Ascending aorta (tissue), 2 donors: ENCODE measurements at regions not wholly inside any gene's neighbourhood (a gene's known extent, or its start where the extent isn't known, plus 50 kb on each side); places are given as distances from the start of the nearest gene placed in this dataset.

Experiments
- DNase-seq, 2 donors: peaks; one replicate each; pipeline ENCODE4 v3.0.0-alpha.2; 2019; ENCODE audit warnings: low spot score in 2 of 2
- H3K27ac ChIP-seq, 2 donors: fragments of 200-600 bp; sonication (generic); one replicate each; pipeline ENCODE4 v1.5.1; 2016 to 2017; ENCODE audit warnings: mild to moderate bottlenecking in 1 of 2
- H3K27me3 ChIP-seq: fragments of 200-600 bp; sonication (generic); one replicate; pipeline ENCODE4 v1.5.1; 2017
- H3K36me3 ChIP-seq, 2 donors: fragments of 200-600 bp; sonication (generic); one replicate each; pipeline ENCODE4 v1.5.1; 2016
- H3K4me1 ChIP-seq, 2 donors: fragments of 200-600 bp; sonication (generic); one replicate each; pipeline ENCODE4 v1.5.1; 2016 to 2017; ENCODE audit warnings: mild to moderate bottlenecking in 1 of 2
- H3K4me3 ChIP-seq, 2 donors: fragments of 200-600 bp; sonication (generic); one replicate each; pipeline ENCODE4 v1.5.1; 2016 to 2017; ENCODE audit warnings: mild to moderate bottlenecking in 1 of 2
- H3K9me3 ChIP-seq, 2 donors: fragments of 200-600 bp; sonication (generic); one replicate each; pipeline ENCODE4 v1.5.1; 2016
- CTCF ChIP-seq, 3 experiments: fragments of 200-600 bp in 2 of 3; fragments of 450-650 bp in 1 of 3; sonication (generic) in 2 of 3; IDR thresholded peaks; one replicate each; pipeline ENCODE4 v1.5.1; 2016 to 2019; ENCODE audit warnings: antibody characterized with exemption in 3 of 3, mild to moderate bottlenecking in 1 of 3, moderate library complexity in 1 of 3
- intact Hi-C: fragments of 100-400 bp; cut with DNase I; formaldehyde crosslinking; loops from one replicate; pipeline ENCODE4 v1.15.1; 2023

GRCh38 chr3:73733746-73734145 is 109.0 kb upstream of the PDZRN3 start:
- no peaks in the 10 kb centered on the region for H3K9me3 ChIP-seq
- no peak for TF ChIP-seq CTCF (IDR thresholded peaks at IDR 0.05)
- intact Hi-C loops = no loop called here
- no peak for DNase-seq
- H3K36me3 ChIP-seq = no peaks in the 10 kb centered on the region
- no peak overlapping the region for H3K27ac ChIP-seq
- no peaks in the 10 kb centered on the region for H3K27me3 ChIP-seq
- H3K4me3 ChIP-seq = peak overlapping the region in 1 of 2 donors; percentile 9
- H3K4me1 ChIP-seq = no peaks in the 10 kb centered on the region

GRCh38 chr3:73729969-73730440 is 105.3 kb upstream of the PDZRN3 start:
- Histone ChIP-seq H3K4me3 (no peak overlapping the region), H3K27ac (no peak overlapping the region), H3K9me3 (no peaks in the 10 kb centered on the region), H3K27me3 (no peaks in the 10 kb centered on the region), H3K36me3 (no peaks in the 10 kb centered on the region), H3K4me1 (peaks cover 0 to 5% of the 10 kb centered on the region in 2 donors)
- no peak for TF ChIP-seq CTCF (IDR thresholded peaks at IDR 0.05)
- no peak for DNase-seq
- intact Hi-C loops = loop anchor here (5.0 kb wide), 1 partner anchor 42 kb away; no protein-coding TSS in a partner anchor

- no peak for DNase-seq
- peaks cover 0 to 5% of the 10 kb centered on the region in 2 donors for H3K4me1 ChIP-seq
- H3K27ac ChIP-seq = peak overlapping the region in 1 of 2 donors; percentile 44
- intact Hi-C loops = loop anchor here (5.0 kb wide), 1 partner anchor 44 kb away; no protein-coding TSS in a partner anchor
- no peak for TF ChIP-seq CTCF (IDR thresholded peaks at IDR 0.05)
- H3K27me3 ChIP-seq = no peaks in the 10 kb centered on the region
- H3K9me3 ChIP-seq = no peaks in the 10 kb centered on the region
- H3K4me3 ChIP-seq = no peak overlapping the region
- H3K36me3 ChIP-seq = no peaks in the 10 kb centered on the region
Observed at GRCh38 chr3:73727854-73728253, 103.1 kb upstream of the PDZRN3 start.

GRCh38 chr3:73727117-73727821 is 102.5 kb upstream of the PDZRN3 start:
- peak in 1 of 2 donors; percentile 75 for DNase-seq
- H3K27me3 ChIP-seq = no peaks in the 10 kb centered on the region
- no peaks in the 10 kb centered on the region for H3K9me3 ChIP-seq
- TF ChIP-seq CTCF (IDR thresholded peaks at IDR 0.05) = no peak
- H3K4me1 ChIP-seq = peaks cover 0 to 5% of the 10 kb centered on the region in 2 donors
- intact Hi-C loops = loop anchor here (5.0 kb wide), 1 partner anchor 45 kb away; no protein-coding TSS in a partner anchor
- H3K27ac ChIP-seq = peak overlapping the region; percentile 12 to 44
- no peaks in the 10 kb centered on the region for H3K36me3 ChIP-seq
- H3K4me3 ChIP-seq = no peak overlapping the region

- H3K36me3 ChIP-seq = no peaks in the 10 kb centered on the region
- no peak overlapping the region for H3K4me3 ChIP-seq
- TF ChIP-seq CTCF (IDR thresholded peaks at IDR 0.05) = no peak
- no peaks in the 10 kb centered on the region for H3K9me3 ChIP-seq
- intact Hi-C loops = no loop called here
- no peak overlapping the region for H3K27ac ChIP-seq
- H3K27me3 ChIP-seq = no peaks in the 10 kb centered on the region
- peaks cover 0 to 13% of the 10 kb centered on the region in 2 donors for H3K4me1 ChIP-seq
- DNase-seq = no peak
Observed at GRCh38 chr3:73723596-73723995, 98.9 kb upstream of the PDZRN3 start.
